ENCODE measurements at regions not wholly inside any gene's neighbourhood (a gene's known extent, or its start where the extent isn't known, plus 50 kb on each side); places are given as distances from the start of the nearest gene placed in this dataset.

GRCh38 chr1:213887842-213888241 lies 99.9 kb upstream of the PROX1 start:
- TF ChIP-seq EP300 (IDR thresholded peaks at IDR 0.05; ENCODE audit: borderline replicate concordance) = no peak
- no peak for TF ChIP-seq ZBTB7A (IDR thresholded peaks at IDR 0.05; ENCODE audit: low read depth)
- TF ChIP-seq EGR1 (IDR thresholded peaks at IDR 0.05) = no peak
- TF ChIP-seq FOXM1 (IDR thresholded peaks at IDR 0.05; ENCODE audit: borderline replicate concordance, low read depth) = no peak
- TF ChIP-seq TAF1 (IDR thresholded peaks at IDR 0.05; ENCODE audit: low read depth) = no peak
- TF ChIP-seq YY1 (IDR thresholded peaks at IDR 0.05; ENCODE audit: low read depth) = no peak
- TF ChIP-seq RAD21 (IDR thresholded peaks at IDR 0.05; ENCODE audit: low read depth) = no peak

Data from Ishikawa (cell line).